CD1c-positive myeloid dendritic cell (primary cell): ENCODE measurements at regions not wholly inside any gene's neighbourhood (a gene's known extent, or its start where the extent isn't known, plus 50 kb on each side); places are given as distances from the start of the nearest gene placed in this dataset.

ENCODE experiments used
- DNase-seq: peaks from one replicate; pipeline ENCODE4 v3.0.0-alpha.2; 2016; ENCODE audit errors: extremely low spot score

GRCh38 chr9:113741886-113742854 lies 133.9 kb upstream of the ZNF618 start:
- DNase-seq: no peak

DNA sequence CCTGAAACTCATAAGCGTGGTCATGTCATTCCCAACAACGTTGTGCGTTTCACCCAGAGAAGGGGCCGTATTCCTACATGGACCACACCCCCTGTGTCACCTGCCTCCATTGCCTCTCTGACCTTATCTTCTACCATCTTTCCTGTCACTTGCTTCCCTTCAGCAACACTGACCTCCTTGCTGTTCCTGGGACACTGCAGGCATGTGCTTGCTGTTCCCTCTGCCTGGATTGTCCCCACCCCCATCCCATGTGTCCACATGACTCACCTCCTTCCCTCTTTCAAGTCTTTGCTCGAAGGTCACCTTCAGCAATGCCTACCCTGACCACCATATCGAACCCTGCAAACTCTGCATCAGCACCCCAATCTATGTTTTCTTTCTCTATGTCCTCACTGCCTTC lies 133.2 kb upstream of the ZNF618 start:
- DNase-seq: no peak

DNA sequence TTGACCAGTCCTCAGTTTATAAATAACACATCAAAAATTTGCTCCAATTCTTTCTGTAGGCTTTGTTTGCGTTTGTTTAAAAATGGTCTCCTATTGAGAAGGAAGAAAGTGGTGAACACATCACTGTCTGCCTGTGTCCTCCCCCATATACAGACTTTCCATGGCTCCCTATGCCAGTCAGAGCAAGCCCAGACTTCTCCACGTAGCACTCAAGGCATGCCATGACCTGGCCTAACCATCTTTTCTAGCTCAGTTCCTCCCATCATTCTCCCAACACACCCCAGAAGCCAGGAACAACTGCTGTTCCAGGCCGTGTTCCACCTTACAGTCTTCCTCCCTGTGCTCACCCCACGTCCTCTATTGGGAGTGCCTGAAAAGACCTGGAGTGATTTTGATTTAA lies 129.6 kb upstream of the ZNF618 start:
- no peak for DNase-seq

- no peak for DNase-seq
Observed at GRCh38 chr9:113748135-113748534, 128.0 kb upstream of the ZNF618 start.

- no peak for DNase-seq
Observed at GRCh38 chr9:113753398-113754119, 122.5 kb upstream of the ZNF618 start.

DNA sequence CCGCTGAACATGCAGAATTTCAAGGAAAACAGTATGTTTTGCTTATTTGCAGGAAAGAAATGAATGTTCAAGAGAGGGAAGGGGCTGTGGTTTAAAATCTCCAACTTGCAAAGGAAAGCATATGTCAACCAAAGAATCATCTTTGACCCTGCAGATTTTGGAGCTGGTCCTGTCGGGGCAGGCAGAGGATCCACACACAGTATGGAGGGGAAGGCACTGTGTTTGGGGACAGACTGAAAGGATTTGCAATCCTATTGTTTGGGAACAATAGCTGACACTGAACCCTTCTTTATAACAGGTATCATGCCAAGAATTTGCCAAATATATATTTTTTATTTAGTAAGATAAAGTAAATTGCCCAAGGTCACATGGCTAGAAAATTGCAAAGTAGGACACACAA lies 121.4 kb upstream of the ZNF618 start:
- DNase-seq: no peak

- no peak for DNase-seq
Observed at GRCh38 chr9:113755433-113755832, 120.7 kb upstream of the ZNF618 start.

GRCh38 chr9:113756476-113757192 lies 119.5 kb upstream of the ZNF618 start:
- no peak for DNase-seq

GRCh38 chr9:113763429-113763828 lies 112.7 kb upstream of the ZNF618 start:
- DNase-seq: no peak

DNA sequence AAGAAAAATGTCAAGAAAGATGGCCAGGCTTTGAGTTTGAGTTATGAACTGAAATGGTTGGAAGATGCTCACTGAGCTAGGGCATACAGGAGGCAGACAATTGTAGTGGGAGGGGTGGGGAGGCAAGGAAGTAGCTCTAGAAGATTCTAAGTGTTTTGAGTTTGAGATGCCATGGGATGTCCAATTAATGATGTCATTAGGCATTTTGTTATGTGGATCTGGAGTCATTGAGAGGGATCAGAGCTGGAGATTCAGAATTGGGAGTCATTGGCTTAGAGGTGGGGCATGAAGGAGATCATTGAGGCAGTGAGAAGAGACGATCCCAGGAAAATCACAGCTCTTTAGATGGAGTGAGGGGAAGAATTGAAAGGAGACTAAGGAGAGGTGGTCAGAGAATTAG lies 111.5 kb upstream of the ZNF618 start:
- DNase-seq: no peak

DNA sequence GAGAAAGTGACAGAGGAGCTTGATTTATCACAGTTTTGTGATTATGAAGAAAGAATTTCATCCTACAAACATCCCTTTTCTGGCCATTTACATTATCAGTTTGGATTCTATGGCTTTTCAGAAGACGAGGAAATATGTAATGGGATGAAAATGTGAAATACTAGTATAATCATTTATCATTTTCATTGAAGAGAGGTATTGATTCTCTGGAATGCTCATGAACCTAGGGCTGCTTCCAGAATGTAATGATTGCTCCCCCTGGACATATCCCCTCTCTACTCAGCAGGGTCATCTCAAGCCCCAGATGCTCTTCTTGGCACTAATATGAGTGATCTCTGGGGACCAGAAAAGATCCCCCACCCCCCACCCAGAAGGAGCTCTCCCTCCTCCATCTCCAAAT lies 106.7 kb upstream of the ZNF618 start:
- DNase-seq: no peak

DNA sequence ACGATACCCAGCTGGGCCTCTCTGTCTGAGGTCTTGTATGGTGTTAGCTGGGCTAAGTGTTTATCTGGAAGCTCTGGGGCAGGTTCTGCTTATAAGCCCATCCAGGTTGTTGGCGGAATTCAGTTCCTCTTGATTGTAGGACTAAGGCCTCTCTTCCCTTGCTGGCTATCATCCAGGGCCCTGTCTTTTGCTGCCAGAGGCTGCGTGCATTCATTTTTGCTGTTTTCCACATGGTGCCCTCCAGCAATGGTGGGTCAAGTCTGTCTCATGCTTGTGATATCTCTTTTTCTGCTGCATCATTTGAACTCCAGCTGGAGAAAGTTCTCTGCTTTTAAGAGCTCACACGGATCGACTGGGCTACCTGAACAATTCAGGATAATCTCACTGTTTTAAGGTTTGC lies 105.7 kb upstream of the ZNF618 start:
- DNase-seq: no peak

- no peak for DNase-seq
Observed at GRCh38 chr9:113771199-113771598, 104.9 kb upstream of the ZNF618 start.

- DNase-seq: no peak
Observed at GRCh38 chr9:113772121-113772810, 103.8 kb upstream of the ZNF618 start.

DNA sequence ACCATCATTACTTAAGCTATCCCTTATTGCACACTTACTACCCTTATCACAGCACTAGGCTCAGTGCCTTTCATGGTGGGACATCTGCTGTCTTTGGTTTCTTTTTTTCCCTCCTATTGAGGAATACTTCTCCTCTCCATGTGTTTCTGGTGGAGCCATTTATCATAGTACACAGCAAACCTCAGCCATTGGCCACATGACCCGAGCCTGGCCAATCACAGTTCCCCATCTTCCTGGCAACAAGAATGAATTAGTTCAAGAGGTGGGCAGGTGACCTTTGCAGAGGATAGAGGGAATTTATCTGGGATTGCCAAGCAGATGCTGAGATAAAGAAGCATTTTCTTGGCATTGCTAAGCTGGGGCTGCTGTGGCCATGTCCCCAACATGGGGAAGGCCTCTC lies 101.1 kb upstream of the ZNF618 start:
- DNase-seq: no peak

DNA sequence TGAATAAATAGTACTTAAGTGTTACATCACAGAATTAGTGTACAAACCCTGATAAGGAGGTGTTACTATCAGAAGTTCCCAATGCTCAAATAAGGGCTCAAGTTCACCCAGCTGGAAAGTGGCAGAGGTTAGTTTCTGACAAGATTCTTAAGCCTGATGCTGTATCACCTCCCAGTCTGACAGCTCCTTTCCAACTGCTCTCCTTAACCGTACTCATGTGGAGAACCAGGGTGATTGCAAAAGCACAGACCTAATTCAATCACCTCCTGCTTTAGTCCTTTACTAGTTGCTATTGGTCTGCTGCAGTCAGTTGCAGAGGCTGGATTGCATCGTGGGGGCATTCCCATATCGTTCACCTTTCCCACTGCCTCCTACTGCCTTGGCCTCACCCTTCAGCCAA lies 100.4 kb upstream of the ZNF618 start:
- no peak for DNase-seq

DNA sequence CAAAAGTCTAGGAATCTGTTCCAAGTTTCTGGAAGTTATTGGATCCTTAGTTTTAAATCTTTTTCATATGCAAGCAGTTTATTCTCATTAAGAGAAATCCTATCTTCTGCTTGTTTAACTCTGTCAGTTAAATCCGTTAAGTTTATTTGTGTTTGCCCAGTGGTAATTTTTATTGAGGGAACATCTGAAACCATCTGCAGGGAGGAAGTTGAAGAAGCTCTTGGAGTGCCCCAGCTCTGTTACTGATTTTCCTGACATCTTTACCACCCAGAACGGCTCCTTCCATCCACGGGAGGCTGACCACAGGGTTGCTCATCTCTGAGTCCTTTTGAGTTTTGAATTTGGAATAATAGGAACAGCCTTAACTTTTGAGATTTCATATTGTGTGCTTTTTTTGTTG lies 99.9 kb upstream of the ZNF618 start:
- DNase-seq: no peak

DNA sequence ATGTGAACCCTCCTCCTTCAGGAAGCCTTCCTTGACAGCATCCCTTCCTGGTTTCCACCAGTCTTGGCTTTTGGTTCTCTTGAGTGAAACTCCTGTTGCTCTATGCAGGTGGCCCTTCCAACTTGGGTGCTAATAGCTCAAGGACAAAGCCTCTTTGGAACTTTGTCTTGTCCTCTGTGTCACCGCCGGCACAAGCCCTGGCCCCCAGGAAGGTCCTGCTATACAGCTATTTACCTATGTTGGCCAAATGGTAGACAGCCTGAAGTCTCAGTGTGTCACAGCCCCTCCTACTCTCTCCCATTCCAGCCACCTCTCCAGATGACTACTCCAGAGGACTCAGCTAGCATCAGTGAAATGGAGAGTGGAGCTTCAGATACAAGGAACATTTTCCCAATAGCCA lies 94.7 kb upstream of the ZNF618 start:
- DNase-seq: no peak

- DNase-seq: peak; percentile 24
Observed at GRCh38 chr9:113781896-113782295, 94.2 kb upstream of the ZNF618 start.

DNA sequence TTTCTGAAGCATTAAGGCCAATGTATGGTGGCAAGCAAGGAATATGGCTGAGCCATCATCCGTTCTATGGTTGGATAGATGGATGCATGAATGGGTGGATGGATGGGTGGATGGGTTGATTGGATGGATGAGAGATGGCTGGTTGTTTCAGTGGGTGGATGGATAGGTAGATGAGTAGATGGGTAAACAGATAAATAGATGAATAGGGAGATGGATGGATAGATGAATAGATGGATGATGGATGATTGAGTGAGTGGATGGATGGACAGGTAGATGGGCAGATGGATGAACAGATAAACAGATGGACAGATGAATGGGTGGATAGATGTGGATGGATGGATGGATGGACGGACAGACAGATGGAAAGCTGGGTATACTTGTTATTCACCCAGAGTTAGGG lies 92.6 kb upstream of the ZNF618 start:
- no peak for DNase-seq

DNA sequence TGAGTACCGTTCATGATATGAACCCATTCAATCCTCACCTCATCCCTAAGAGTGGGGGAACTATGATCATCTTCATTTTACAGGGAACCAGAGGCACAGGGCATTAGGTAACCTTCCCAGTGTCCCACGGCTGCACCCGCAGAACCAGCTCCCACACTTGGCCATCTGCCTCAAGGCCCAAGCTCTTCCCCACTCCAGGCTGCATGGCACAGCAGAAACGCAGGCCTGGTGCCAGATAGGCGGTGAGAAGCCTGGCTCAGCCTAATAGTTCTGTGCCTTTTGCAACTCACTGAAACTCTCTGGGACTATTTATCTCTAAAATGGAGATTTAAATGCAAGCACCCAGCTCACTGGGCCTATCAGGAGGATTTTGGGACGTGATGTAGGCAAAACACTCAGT lies 90.8 kb upstream of the ZNF618 start:
- DNase-seq: no peak

GRCh38 chr9:113786071-113786470 lies 90.0 kb upstream of the ZNF618 start:
- DNase-seq: no peak
